HCT116 (cell line): ENCODE measurements at regions not wholly inside any gene's neighbourhood (a gene's known extent, or its start where the extent isn't known, plus 50 kb on each side); places are given as distances from the start of the nearest gene placed in this dataset.

Experiments
- CEBPB ChIP-seq: IDR thresholded peaks from 2 replicates; pipeline ENCODE4 v1.6.1; 2012; ENCODE audit warnings: low read depth
- CTCF ChIP-seq, 3 experiments: fragments of 200-600 bp in 1 of 3; sonication (generic) in 1 of 3; IDR thresholded peaks in 2 of 3; conservative IDR thresholded peaks in 1 of 3; 2 replicates each; pipeline ENCODE4 v1.5.1; 2012 to 2017; ENCODE audit warnings: low read depth in 2 of 3, low read length in 2 of 3, antibody characterized with exemption in 1 of 3, borderline replicate concordance in 1 of 3, control low read depth in 1 of 3, mild to moderate bottlenecking in 1 of 3, mixed read lengths in 1 of 3, mixed run types in 1 of 3, moderate library complexity in 1 of 3; ENCODE audit not compliant: insufficient read depth in 1 of 3
- ELF1 ChIP-seq: IDR thresholded peaks from 2 replicates; pipeline ENCODE4 v1.6.1; 2012; ENCODE audit warnings: low read depth, borderline replicate concordance
- EZH2phosphoT487 ChIP-seq: fragments of 200-600 bp; IDR thresholded peaks from 2 replicates; pipeline ENCODE4 v1.6.1; 2018; ENCODE audit warnings: antibody characterized with exemption, borderline replicate concordance
- JUND ChIP-seq: IDR thresholded peaks from 2 replicates; pipeline ENCODE4 v1.6.1; 2012
- POLR2A ChIP-seq: IDR thresholded peaks from 2 replicates; pipeline ENCODE4 v1.7.0; 2011; ENCODE audit warnings: borderline replicate concordance; ENCODE audit not compliant: insufficient read depth, insufficient read length; ENCODE audit errors: extremely low read depth
- POLR2AphosphoS5 ChIP-seq: IDR thresholded peaks from 2 replicates; pipeline ENCODE4 v1.6.1; 2011; ENCODE audit warnings: mild to moderate bottlenecking, low read depth, low read length, moderate library complexity
- REST ChIP-seq: IDR thresholded peaks from 2 replicates; pipeline ENCODE4 v1.6.1; 2012; ENCODE audit warnings: low read depth
- SIN3A ChIP-seq: IDR thresholded peaks from 2 replicates; pipeline ENCODE4 v1.6.1; 2012; ENCODE audit warnings: low read depth
- TCF7L2 ChIP-seq: IDR thresholded peaks from 2 replicates; pipeline ENCODE4 v1.7.0; 2011; ENCODE audit warnings: borderline replicate concordance, inconsistent platforms; ENCODE audit not compliant: insufficient read depth, insufficient read length; ENCODE audit errors: extremely low read depth
- ZFX ChIP-seq: fragments of 450-650 bp; IDR thresholded peaks from 2 replicates; pipeline ENCODE4 v1.6.1; 2017

- TF ChIP-seq CTCF (IDR thresholded peaks at IDR 0.05 in 2 of 3, conservative IDR thresholded peaks at IDR 0.05 in 1 of 3; ENCODE audit: borderline replicate concordance in 1 of 3, insufficient read depth in 1 of 3, low read depth in 2 of 3, low read length in 2 of 3), result no peak
- no peak for TF ChIP-seq POLR2A
- TF ChIP-seq ELF1, result no peak
- TF ChIP-seq JUND, result no peak
- TF ChIP-seq POLR2AphosphoS5, result no peak
- no peak for TF ChIP-seq CEBPB
- TF ChIP-seq EZH2phosphoT487, result no peak
- TF ChIP-seq REST, result no peak
- TF ChIP-seq ZFX, result no peak
- TF ChIP-seq TCF7L2, result no peak
- no peak for TF ChIP-seq SIN3A
Observed at GRCh38 chr11:82450996-82451395, 282.7 kb downstream of the FAM181B start.
